ENCODE measurements at regions not wholly inside any gene's neighbourhood (a gene's known extent, or its start where the extent isn't known, plus 50 kb on each side); places are given as distances from the start of the nearest gene placed in this dataset.

- TF ChIP-seq, protein P1, sequence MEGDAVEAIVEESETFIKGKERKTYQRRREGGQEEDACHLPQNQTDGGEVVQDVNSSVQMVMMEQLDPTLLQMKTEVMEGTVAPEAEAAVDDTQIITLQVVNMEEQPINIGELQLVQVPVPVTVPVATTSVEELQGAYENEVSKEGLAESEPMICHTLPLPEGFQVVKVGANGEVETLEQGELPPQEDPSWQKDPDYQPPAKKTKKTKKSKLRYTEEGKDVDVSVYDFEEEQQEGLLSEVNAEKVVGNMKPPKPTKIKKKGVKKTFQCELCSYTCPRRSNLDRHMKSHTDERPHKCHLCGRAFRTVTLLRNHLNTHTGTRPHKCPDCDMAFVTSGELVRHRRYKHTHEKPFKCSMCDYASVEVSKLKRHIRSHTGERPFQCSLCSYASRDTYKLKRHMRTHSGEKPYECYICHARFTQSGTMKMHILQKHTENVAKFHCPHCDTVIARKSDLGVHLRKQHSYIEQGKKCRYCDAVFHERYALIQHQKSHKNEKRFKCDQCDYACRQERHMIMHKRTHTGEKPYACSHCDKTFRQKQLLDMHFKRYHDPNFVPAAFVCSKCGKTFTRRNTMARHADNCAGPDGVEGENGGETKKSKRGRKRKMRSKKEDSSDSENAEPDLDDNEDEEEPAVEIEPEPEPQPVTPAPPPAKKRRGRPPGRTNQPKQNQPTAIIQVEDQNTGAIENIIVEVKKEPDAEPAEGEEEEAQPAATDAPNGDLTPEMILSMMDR (IDR thresholded peaks at IDR 0.05; ENCODE audit: insufficient read depth, low read depth, low read length), result no peak
- no peak for TF ChIP-seq EZH2 (IDR thresholded peaks at IDR 0.05; ENCODE audit: insufficient read depth, low read length)
Measured at GRCh38 chr1:22376976-22377375, 74.7 kb upstream of the ZBTB40 start.
